PC-9 (cell line): ENCODE measurements at regions not wholly inside any gene's neighbourhood (a gene's known extent, or its start where the extent isn't known, plus 50 kb on each side); places are given as distances from the start of the nearest gene placed in this dataset.

Source experiments
- CTCF ChIP-seq: fragments of 200-600 bp; sonication (generic); conservative IDR thresholded peaks from 2 replicates; pipeline ENCODE4 v1.6.1; 2017; ENCODE audit warnings: mixed run types, antibody characterized with exemption, mild to moderate bottlenecking, moderate library complexity
- EZH2 ChIP-seq: fragments of 200-600 bp; sonication (generic); IDR thresholded peaks from 2 replicates; pipeline ENCODE4 v1.8.0; 2017; ENCODE audit warnings: antibody characterized with exemption, low read depth

GRCh38 chrX:2583194-2584162 is 82.7 kb upstream of the DHRSX start:
- TF ChIP-seq CTCF, result no peak
- TF ChIP-seq EZH2, result no peak
